Liver (tissue), 3 donors: ENCODE measurements at regions not wholly inside any gene's neighbourhood (a gene's known extent, or its start where the extent isn't known, plus 50 kb on each side); places are given as distances from the start of the nearest gene placed in this dataset.

Source experiments
- EGR1 ChIP-seq, 2 donors: IDR thresholded peaks; 2 replicates each; pipeline ENCODE4 v1.6.1; 2016 to 2018; ENCODE audit warnings: antibody characterized with exemption in 2 of 2, low read depth in 2 of 2
- GABPA ChIP-seq, 2 donors: IDR thresholded peaks in 1 of 2; conservative IDR thresholded peaks in 1 of 2; 2 replicates each; pipeline ENCODE4 v1.6.1; 2016; ENCODE audit warnings: antibody characterized with exemption in 2 of 2, mild to moderate bottlenecking in 1 of 2, moderate library complexity in 1 of 2
- JUND ChIP-seq, 2 donors: IDR thresholded peaks; 2 replicates each; pipeline ENCODE4 v1.6.1; 2016; ENCODE audit warnings: antibody characterized with exemption in 2 of 2
- RAD21 ChIP-seq, 2 donors: IDR thresholded peaks; 2 replicates each; pipeline ENCODE4 v1.6.1; 2016; ENCODE audit warnings: antibody characterized with exemption in 2 of 2, mild to moderate bottlenecking in 2 of 2
- RXRA ChIP-seq, 2 donors: IDR thresholded peaks; 2 replicates each; pipeline ENCODE4 v1.6.1; 2017 to 2018; ENCODE audit warnings: antibody characterized with exemption in 2 of 2, mild to moderate bottlenecking in 1 of 2
- TAF1 ChIP-seq: conservative IDR thresholded peaks from 2 replicates; pipeline ENCODE4 v1.6.1; 2016; ENCODE audit warnings: antibody characterized with exemption, mild to moderate bottlenecking
- YY1 ChIP-seq: IDR thresholded peaks from 2 replicates; pipeline ENCODE4 v1.6.1; 2016; ENCODE audit warnings: antibody characterized with exemption, mild to moderate bottlenecking
- TF ChIP-seq, protein P1 (sequence below): fragments of 150-350 bp; IDR thresholded peaks from 2 replicates; pipeline ENCODE4 v1.5.1; 2017; ENCODE audit warnings: improper control_type of control experiment, low read depth, low read length; ENCODE audit not compliant: missing input control
- TF ChIP-seq, protein P2 (sequence below): IDR thresholded peaks from 2 replicates; pipeline ENCODE4 v1.6.1; 2016; ENCODE audit warnings: antibody characterized with exemption
- TF ChIP-seq, protein P3 (sequence below): IDR thresholded peaks from 2 replicates; pipeline ENCODE4 v1.6.1; 2016; ENCODE audit warnings: antibody characterized with exemption, mild to moderate bottlenecking
- TF ChIP-seq, protein P4 (sequence below): IDR thresholded peaks from 2 replicates; pipeline ENCODE4 v1.6.1; 2016; ENCODE audit warnings: antibody characterized with exemption
- donor health status: healthy.
- donor health status: healthy.

DNA sequence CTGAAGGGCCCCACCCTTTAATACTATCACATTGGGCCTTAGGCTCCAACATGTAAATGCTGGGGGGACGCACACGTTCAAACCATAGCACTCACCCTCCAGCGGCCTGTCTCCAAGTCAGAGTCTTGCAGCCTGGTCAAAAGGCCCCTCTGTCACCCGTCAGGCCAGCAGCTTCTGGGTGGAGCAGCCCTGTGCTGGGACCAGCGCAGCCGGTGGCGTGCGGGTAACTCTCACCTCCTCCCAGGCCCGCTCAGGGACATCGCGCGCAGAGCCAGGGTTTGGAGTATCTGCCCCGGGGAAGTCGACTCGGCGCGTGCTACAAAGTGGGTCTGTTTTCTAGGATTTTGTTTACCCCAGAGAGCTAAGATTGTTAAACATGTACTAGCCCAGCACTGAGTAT is 93.0 kb upstream of the COL5A1 start:
- TF ChIP-seq, protein P1, sequence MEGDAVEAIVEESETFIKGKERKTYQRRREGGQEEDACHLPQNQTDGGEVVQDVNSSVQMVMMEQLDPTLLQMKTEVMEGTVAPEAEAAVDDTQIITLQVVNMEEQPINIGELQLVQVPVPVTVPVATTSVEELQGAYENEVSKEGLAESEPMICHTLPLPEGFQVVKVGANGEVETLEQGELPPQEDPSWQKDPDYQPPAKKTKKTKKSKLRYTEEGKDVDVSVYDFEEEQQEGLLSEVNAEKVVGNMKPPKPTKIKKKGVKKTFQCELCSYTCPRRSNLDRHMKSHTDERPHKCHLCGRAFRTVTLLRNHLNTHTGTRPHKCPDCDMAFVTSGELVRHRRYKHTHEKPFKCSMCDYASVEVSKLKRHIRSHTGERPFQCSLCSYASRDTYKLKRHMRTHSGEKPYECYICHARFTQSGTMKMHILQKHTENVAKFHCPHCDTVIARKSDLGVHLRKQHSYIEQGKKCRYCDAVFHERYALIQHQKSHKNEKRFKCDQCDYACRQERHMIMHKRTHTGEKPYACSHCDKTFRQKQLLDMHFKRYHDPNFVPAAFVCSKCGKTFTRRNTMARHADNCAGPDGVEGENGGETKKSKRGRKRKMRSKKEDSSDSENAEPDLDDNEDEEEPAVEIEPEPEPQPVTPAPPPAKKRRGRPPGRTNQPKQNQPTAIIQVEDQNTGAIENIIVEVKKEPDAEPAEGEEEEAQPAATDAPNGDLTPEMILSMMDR: no peak
- TF ChIP-seq, protein P2, sequence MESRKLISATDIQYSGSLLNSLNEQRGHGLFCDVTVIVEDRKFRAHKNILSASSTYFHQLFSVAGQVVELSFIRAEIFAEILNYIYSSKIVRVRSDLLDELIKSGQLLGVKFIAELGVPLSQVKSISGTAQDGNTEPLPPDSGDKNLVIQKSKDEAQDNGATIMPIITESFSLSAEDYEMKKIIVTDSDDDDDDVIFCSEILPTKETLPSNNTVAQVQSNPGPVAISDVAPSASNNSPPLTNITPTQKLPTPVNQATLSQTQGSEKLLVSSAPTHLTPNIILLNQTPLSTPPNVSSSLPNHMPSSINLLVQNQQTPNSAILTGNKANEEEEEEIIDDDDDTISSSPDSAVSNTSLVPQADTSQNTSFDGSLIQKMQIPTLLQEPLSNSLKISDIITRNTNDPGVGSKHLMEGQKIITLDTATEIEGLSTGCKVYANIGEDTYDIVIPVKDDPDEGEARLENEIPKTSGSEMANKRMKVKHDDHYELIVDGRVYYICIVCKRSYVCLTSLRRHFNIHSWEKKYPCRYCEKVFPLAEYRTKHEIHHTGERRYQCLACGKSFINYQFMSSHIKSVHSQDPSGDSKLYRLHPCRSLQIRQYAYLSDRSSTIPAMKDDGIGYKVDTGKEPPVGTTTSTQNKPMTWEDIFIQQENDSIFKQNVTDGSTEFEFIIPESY: no peak
- TF ChIP-seq GABPA (IDR thresholded peaks at IDR 0.05 in 1 of 2, conservative IDR thresholded peaks at IDR 0.05 in 1 of 2): no peak
- TF ChIP-seq, protein P3, sequence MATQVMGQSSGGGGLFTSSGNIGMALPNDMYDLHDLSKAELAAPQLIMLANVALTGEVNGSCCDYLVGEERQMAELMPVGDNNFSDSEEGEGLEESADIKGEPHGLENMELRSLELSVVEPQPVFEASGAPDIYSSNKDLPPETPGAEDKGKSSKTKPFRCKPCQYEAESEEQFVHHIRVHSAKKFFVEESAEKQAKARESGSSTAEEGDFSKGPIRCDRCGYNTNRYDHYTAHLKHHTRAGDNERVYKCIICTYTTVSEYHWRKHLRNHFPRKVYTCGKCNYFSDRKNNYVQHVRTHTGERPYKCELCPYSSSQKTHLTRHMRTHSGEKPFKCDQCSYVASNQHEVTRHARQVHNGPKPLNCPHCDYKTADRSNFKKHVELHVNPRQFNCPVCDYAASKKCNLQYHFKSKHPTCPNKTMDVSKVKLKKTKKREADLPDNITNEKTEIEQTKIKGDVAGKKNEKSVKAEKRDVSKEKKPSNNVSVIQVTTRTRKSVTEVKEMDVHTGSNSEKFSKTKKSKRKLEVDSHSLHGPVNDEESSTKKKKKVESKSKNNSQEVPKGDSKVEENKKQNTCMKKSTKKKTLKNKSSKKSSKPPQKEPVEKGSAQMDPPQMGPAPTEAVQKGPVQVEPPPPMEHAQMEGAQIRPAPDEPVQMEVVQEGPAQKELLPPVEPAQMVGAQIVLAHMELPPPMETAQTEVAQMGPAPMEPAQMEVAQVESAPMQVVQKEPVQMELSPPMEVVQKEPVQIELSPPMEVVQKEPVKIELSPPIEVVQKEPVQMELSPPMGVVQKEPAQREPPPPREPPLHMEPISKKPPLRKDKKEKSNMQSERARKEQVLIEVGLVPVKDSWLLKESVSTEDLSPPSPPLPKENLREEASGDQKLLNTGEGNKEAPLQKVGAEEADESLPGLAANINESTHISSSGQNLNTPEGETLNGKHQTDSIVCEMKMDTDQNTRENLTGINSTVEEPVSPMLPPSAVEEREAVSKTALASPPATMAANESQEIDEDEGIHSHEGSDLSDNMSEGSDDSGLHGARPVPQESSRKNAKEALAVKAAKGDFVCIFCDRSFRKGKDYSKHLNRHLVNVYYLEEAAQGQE: no peak
- TF ChIP-seq YY1: no peak
- TF ChIP-seq, protein P4, sequence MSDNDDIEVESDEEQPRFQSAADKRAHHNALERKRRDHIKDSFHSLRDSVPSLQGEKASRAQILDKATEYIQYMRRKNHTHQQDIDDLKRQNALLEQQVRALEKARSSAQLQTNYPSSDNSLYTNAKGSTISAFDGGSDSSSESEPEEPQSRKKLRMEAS: no peak
- TF ChIP-seq RAD21 (IDR thresholded peaks at IDR 0.05): no peak
- no peak for TF ChIP-seq JUND (IDR thresholded peaks at IDR 0.05)
- TF ChIP-seq TAF1: no peak
- no peak for TF ChIP-seq RXRA (IDR thresholded peaks at IDR 0.05)
- no peak for TF ChIP-seq EGR1 (IDR thresholded peaks at IDR 0.05; ENCODE audit: low read depth in 2 of 2)
